ENCODE measurements at regions not wholly inside any gene's neighbourhood (a gene's known extent, or its start where the extent isn't known, plus 50 kb on each side); places are given as distances from the start of the nearest gene placed in this dataset.

GRCh38 chr4:131408102-131408501 lies 1741.0 kb upstream of the PCDH10 start:
- Histone ChIP-seq H3K4me1 (ENCODE audit: control insufficient read depth in 2 of 2, insufficient read depth in 2 of 2, low read length in 2 of 2) (no peaks in the 10 kb centered on the region), H2AFZ (ENCODE audit: insufficient read depth, low read depth, low read length, poor library complexity, severe bottlenecking) (no peak overlapping the region), H3K9ac (ENCODE audit: low read length) (no peak overlapping the region), H3K4me2 (replicated peaks; ENCODE audit: low read depth, low read length, poor library complexity, severe bottlenecking) (no peak overlapping the region), H3K9me3 (ENCODE audit: control extremely low read depth in 1 of 3, control insufficient read depth in 2 of 3, insufficient read depth in 1 of 3, low read length in 2 of 3) (peaks cover 0 to 4% (median 0%) of the 10 kb centered on the region in 3 donors), H4K20me1 (ENCODE audit: control insufficient read depth, insufficient read depth, low read length, poor library complexity, severe bottlenecking) (no peaks in the 10 kb centered on the region), H3K4me3 (ENCODE audit: control extremely low read depth in 1 of 5, extremely low read depth in 1 of 5, insufficient read depth in 1 of 5, low read depth in 2 of 5, low read length in 4 of 5) (no peak overlapping the region), H3K27me3 (replicated peaks in 1 of 4; ENCODE audit: control extremely low read depth in 1 of 4, control insufficient read depth in 3 of 4, insufficient read depth in 4 of 4, low read length in 3 of 4) (no peaks in the 10 kb centered on the region), H3K27ac (ENCODE audit: low read length in 2 of 2) (no peak overlapping the region), H3K79me2 (ENCODE audit: control insufficient read depth, insufficient read depth, low read length) (no peaks in the 10 kb centered on the region), H3K36me3 (replicated peaks in 1 of 2; ENCODE audit: control extremely low read depth in 1 of 2, control insufficient read depth in 1 of 2, extremely low read depth in 1 of 2, insufficient read depth in 2 of 2, low read length in 1 of 2) (no peaks in the 10 kb centered on the region)
- no peak for TF ChIP-seq CTCF (IDR thresholded peaks at IDR 0.05)
- TF ChIP-seq EZH2 (IDR thresholded peaks at IDR 0.05; ENCODE audit: borderline replicate concordance, insufficient read depth, low read depth, low read length, poor library complexity, severe bottlenecking): no peak
- no peak for DNase-seq
- WGBS (ENCODE audit: insufficient coverage): 78% methylated on average over 8 of the region's 8 CpGs
- Mint-ChIP-seq H3K4me1 (no peaks in the 10 kb centered on the region), H3K9me3 (ENCODE audit: insufficient read depth) (no peaks in the 10 kb centered on the region), H3K4me3 (no peak overlapping the region), H3K27me3 (no peaks in the 10 kb centered on the region), H3K27ac (no peak overlapping the region)
- intact Hi-C loops (cut with micrococcal nuclease): no loop called here
- ChIA-PET CTCF (no interaction called here), POLR2A (no interaction called here)
- no peak for ATAC-seq (ENCODE audit: low read depth)

- H2AFZ ChIP-seq (ENCODE audit: insufficient read depth, low read depth, low read length, poor library complexity, severe bottlenecking): no peak overlapping the region
- WGBS (ENCODE audit: insufficient coverage): no CpG with 5 or more reads among the region's 1 CpG
- H3K4me3 ChIP-seq (ENCODE audit: control extremely low read depth in 1 of 5, extremely low read depth in 1 of 5, insufficient read depth in 1 of 5, low read depth in 2 of 5, low read length in 4 of 5): no peak overlapping the region
- Mint-ChIP-seq H3K27me3 (no peaks in the 10 kb centered on the region), H3K4me1 (no peaks in the 10 kb centered on the region), H3K9me3 (ENCODE audit: insufficient read depth) (no peaks in the 10 kb centered on the region), H3K27ac (no peak overlapping the region), H3K4me3 (no peak overlapping the region)
- no peak for ATAC-seq (ENCODE audit: low read depth)
- ChIA-PET POLR2A (no interaction called here), CTCF (no interaction called here)
- H3K4me1 ChIP-seq (ENCODE audit: control insufficient read depth in 2 of 2, insufficient read depth in 2 of 2, low read length in 2 of 2): no peaks in the 10 kb centered on the region
- no peak overlapping the region for H3K27ac ChIP-seq (ENCODE audit: low read length in 2 of 2)
- no peak for DNase-seq
- intact Hi-C loops (cut with micrococcal nuclease): no loop called here
- H4K20me1 ChIP-seq (ENCODE audit: control insufficient read depth, insufficient read depth, low read length, poor library complexity, severe bottlenecking): no peaks in the 10 kb centered on the region
- H3K36me3 ChIP-seq (replicated peaks in 1 of 2; ENCODE audit: control extremely low read depth in 1 of 2, control insufficient read depth in 1 of 2, extremely low read depth in 1 of 2, insufficient read depth in 2 of 2, low read length in 1 of 2): no peaks in the 10 kb centered on the region
- H3K9me3 ChIP-seq (ENCODE audit: control extremely low read depth in 1 of 3, control insufficient read depth in 2 of 3, insufficient read depth in 1 of 3, low read length in 2 of 3): peaks cover 0 to 16% (median 0%) of the 10 kb centered on the region in 3 donors
- H3K9ac ChIP-seq (ENCODE audit: low read length): no peak overlapping the region
- H3K27me3 ChIP-seq (replicated peaks in 1 of 4; ENCODE audit: control extremely low read depth in 1 of 4, control insufficient read depth in 3 of 4, insufficient read depth in 4 of 4, low read length in 3 of 4): no peaks in the 10 kb centered on the region
- H3K79me2 ChIP-seq (ENCODE audit: control insufficient read depth, insufficient read depth, low read length): no peaks in the 10 kb centered on the region
- TF ChIP-seq EZH2 (IDR thresholded peaks at IDR 0.05; ENCODE audit: borderline replicate concordance, insufficient read depth, low read depth, low read length, poor library complexity, severe bottlenecking) (no peak), CTCF (IDR thresholded peaks at IDR 0.05) (no peak)
- no peak overlapping the region for H3K4me2 ChIP-seq (replicated peaks; ENCODE audit: low read depth, low read length, poor library complexity, severe bottlenecking)
Measured at GRCh38 chr4:131411393-131411792, 1737.7 kb upstream of the PCDH10 start.

All from B cell (primary cell).